ENCODE measurements at regions not wholly inside any gene's neighbourhood (a gene's known extent, or its start where the extent isn't known, plus 50 kb on each side); places are given as distances from the start of the nearest gene placed in this dataset.

- no peak for DNase-seq
Measured at GRCh38 chr2:19846567-19846966, 55.2 kb downstream of the TTC32 start.

DNA sequence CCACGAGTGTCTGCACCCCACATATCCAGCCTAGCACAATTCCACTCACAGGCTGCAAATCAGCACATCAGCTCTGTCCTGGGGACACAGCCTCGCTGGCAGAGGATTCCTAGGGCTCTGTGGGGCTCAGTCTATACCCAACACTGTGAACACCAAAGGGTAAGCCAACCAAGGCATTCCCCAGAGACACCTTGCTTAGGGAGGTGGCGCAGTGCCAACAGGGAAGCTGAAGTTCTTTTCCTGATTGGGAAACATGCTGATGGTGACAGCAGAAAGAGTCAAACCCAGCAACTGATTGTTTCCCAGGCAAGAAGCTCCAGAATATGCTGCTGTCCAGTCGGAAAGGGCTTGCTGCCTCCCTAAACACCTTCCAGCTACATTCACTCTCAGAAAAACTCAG lies 55.8 kb downstream of the TTC32 start:
- no peak for DNase-seq

DNA sequence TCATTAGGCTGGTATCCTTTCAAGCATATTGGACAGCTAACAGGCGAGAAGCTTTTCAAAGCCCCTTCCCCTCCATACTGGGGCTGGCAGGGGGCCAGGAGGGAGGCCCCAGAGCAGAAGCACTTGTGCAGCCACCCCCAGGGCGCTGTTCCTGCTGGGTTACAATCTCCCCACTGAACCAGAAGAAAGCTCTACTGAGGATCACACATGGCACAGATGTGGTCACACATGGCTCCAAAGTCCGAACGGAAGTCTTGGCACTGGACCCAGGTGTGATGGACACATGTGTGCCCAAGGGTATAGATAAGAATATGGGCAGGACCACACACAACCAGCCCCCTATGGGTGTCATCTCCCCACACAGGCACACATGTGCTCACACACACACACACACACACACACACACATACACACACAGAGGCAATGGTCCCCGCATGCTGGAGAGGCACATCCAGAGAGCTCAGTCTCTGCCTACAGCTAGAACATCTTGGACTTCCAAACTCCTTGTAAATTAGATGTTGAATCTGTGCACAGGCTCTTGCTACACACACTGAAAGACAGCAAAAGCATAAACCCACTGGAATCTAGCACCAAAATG lies 56.4 kb downstream of the TTC32 start:
- DNase-seq = no peak

DNA sequence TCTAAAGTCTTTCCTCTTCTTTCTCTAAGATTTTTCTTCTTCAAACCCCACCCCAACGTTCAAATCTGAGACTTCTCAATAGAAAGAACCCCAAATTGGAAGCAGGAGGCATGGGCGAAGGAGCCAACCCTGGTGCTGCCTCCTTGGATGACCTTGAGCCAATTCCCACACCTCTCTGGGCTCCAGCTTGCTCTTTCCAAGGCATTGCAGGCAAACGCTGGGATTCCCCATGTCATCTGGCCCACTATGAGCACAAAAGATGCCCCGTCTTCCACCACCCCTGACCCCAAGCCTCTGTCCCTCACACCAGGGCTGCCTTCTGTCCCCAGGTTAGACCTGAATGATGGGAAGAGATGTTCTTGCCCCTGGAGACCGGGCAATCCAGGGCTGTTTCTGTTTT lies 57.0 kb downstream of the TTC32 start:
- no peak for DNase-seq

GRCh38 chr2:19843992-19844515 lies 57.7 kb downstream of the TTC32 start:
- no peak for DNase-seq

DNA sequence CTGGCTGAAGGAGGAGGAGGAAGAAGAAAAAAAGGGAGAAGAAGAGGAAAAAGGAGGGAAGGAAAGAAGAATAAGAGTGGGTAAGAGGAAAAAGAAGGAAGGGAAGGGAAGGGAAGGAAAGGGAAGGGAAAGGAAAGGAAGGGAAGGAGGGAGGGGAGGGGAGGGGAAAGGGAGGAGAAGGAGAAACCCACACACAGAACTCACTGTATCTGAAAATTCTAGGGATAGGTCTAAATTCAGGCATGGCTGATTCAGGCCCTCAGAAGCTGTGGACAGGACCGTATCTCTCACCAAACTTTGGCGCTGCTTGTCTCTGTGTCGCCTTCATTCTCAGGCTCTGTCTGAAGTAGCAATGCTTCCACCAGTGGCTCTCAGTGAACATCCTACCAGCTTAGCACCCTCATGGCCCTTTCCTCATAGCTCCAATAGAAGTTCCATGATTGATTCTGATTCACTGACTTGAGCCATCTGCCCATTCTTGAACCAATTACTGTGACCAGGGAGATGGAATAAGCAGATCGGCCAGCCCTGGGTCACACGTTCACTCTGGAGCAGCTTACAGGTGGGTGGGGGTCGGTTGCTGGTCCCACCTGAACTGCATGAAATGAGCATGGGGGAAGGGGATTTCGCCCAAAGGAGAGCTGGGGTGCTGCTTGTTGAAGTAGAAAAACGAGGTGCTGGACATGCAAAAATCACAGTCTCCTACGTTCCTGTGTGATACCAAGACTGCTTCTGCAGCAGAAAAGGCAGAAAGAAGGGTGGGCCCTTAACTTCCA lies 59.7 kb downstream of the TTC32 start:
- no peak for DNase-seq

DNA sequence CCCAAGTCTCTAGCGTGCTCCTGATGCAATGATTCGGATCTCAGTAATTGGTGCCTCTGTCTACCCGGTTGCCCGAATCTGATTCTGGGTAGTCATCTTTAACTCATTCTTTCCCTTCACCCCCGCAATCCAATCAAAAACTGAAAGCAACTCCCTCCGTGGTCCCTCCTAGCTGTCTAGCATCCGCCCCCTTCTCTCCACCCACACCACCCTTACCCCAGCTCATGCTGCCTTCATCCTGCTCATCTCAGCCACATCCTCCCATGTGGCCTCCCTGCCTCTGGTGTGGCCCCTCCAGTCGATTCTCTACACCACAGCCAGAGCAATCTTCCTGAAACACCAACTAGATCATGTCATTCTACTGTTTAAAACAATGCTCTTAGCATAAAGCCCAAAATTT lies 62.3 kb downstream of the TTC32 start:
- no peak for DNase-seq

DNA sequence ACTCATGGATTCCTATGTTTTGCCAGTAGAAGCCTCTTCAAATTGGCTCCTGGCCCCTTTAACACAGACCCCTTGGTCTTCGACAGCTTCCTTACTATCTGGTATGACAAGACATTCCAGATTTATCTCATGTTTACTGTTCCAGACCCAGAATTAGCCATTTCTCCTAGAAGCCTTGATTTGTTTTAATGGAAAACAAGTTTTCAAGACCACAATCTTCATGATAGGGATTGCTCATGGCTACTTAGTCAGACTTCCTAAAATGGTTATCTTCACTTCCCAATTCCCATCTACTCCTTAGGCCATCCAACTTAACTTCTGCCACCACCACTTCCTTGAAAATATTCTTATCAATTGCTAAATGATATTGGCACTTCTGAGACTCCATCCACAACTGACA lies 63.2 kb downstream of the TTC32 start:
- DNase-seq = no peak

DNA sequence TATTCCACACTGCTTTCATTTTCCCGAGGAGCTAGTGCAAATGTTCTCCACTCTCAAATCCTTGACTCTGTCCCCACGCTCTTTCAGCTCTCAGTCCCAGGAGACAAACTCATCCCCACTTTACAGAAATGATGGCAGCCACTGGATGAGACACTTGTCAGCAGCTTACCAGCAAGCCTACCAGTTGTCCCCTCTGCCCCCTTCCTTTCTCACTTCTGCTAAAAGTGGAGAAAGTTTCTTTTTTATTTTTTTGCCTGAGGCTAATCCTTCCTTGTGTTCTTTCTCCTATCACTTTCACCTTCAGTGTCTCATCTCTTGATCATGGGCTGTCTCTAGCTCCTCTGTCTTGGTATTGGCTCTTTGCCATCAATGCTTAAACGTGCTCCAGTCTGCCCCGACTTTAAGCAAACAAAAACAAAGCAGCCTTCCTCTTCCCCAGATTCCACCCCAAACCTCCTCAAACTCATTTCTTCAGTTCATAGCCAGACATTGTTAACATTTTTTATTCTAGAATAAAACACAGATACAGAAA lies 64.5 kb downstream of the TTC32 start:
- no peak for DNase-seq

DNA sequence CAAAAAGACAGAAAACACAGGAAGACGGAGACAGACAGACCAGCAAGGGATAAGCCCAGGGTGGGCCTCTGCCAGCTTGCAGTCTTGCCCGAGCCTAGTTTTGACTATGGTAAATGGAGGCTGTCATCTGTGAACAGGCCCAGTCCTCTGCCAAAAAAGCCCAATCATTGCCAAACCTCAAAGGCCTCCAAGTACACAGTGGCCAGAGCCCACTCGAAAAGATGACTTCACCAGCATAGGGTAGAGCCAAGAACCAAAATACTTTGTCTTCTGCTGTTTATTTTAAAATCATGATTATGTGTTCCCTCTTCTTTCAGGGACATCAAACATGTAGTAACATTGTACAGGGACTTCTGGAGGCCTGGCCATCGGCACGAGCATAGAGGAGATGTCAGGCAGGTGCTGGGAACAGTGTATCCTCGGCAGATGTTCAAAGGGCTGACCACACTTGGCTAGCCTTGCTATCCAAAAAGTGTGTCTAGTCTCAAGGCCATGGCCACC lies 66.0 kb downstream of the TTC32 start:
- no peak for DNase-seq

- no peak for DNase-seq
Measured at GRCh38 chr2:19833978-19834377, 67.8 kb downstream of the TTC32 start.

- no peak for DNase-seq
Measured at GRCh38 chr2:19829672-19830071, 72.1 kb downstream of the TTC32 start.

GRCh38 chr2:19826874-19827273 lies 74.9 kb downstream of the TTC32 start:
- no peak for DNase-seq

DNA sequence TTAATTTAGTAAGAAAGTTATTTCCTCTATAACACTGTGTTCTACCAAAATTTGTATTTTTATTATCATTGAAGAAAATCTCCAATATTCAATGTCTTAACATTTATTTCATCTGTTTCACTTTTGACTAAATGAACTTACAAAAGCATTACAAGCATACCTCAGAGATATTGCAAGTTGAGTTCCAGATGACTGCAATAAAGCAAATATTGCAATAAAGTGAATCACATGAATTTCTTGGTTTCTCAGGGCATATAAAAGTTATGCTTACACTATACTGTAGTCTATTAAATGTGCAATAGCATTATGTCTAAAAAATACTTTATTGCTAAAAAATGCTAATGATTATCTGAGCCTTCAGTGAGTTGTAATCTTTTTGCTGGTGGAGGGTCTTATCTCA lies 78.3 kb downstream of the TTC32 start:
- no peak for DNase-seq

DNA sequence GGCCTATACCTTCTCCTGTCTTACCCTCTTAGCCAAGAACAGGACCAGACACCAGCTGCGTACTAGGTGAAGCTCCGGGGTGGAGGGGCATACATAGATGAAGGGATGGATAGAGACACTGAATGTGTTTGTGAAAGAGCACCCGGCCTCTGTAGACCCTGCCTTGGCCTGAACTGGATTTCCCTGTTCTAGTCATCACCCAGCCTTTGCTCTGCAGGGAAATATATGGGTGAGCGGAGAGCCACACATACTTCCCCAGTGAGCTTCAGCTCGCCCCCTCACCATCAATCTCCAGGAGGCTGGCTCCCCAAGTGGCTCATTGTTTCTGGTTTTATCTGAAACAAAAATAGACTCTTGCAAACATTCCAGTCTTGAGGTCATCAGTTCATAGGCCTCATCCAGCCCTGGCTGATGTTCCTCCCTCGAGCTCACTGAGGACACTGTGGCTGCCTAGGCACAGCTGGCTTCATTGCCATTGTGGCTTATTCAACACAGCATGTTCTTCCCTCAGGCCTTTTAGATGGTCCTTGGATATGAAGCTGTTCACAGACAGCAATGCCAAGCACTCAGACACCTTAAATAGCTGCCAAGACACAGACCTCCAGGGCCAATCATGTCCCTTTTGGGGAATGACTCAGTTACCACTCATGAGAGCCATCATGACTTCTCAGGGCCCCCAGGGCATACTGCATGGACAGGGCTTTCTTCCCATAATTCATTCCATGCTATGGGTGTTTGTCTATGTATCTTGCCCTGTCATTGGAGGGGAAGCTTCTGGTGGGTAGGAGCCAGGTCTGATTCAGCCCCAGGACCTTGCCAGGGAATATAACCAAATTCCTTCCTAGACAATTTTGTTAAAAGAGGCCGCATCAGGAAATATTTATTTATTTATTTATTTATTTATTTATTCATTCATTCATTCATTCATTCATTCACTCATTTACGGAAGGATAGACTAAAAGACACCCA lies 82.4 kb downstream of the TTC32 start:
- DNase-seq = no peak

- no peak for DNase-seq
Measured at GRCh38 chr2:19818543-19818942, 83.2 kb downstream of the TTC32 start.

DNA sequence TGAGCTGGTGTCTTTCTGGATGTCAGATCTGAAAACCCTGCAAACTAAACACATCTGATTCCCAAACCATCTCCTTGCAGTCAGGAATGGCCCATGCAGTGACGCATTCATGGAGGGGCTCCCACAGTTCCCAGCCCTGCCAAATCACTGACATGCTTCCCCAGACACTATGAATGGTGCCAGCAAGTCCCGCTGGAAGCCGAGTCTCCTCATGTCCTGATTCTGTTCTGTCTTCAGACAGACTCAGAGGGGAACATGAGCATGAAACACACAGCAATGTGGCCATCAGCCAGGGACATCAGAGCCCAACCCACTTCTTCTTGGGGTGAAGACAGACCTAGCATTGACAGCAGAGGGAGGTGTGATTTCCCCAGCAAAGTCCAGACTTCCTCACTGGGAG lies 83.7 kb downstream of the TTC32 start:
- DNase-seq = no peak

DNA sequence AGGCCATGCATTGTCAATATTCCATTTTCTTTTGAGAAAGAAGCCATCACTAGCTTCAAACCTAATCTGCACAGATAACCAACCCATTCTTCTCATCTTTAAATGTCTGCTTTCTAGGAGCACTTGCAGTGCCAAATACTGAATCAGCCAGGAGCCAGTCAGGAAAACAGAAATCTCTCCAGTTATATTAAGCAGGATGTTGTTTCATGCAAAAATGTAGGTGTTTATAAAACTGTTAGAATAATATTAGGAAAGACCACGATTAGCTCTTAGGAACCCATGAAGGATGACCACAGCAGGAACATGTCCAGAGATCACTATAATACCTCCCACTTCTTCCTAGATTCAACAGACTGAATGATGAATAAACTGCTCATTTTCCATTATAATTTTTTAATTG lies 86.0 kb downstream of the TTC32 start:
- no peak for DNase-seq

DNA sequence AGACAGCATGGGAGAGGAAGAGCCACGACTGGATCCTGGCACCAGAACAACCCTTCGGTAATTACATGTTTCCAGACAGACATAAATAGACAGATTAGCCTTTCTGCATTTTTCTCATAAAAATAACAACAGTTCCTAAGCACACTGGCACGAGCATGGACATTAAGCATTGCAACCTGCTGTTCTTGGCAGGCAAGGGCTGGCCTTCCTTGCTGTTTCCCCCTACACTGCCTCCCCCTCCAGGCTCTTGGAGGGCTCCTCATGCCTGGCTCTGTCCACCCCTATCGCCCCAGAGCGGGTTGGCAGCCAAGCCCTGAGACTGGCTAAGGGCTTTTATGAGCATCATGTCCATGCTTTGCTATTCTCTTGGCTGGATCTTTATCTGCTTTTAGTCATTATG lies 89.6 kb downstream of the TTC32 start:
- DNase-seq = peak; percentile 39

- no peak for DNase-seq
Measured at GRCh38 chr2:19811186-19811585, 90.6 kb downstream of the TTC32 start.

GRCh38 chr2:19810637-19811036 lies 91.1 kb downstream of the TTC32 start:
- no peak for DNase-seq

GRCh38 chr2:19810148-19810547 lies 91.6 kb downstream of the TTC32 start:
- no peak for DNase-seq

- DNase-seq = no peak
Measured at GRCh38 chr2:19809206-19809605, 92.6 kb downstream of the TTC32 start.

Data from COR-L47 (cell line).